NT2/D1 (cell line): ENCODE measurements at regions not wholly inside any gene's neighbourhood (a gene's known extent, or its start where the extent isn't known, plus 50 kb on each side); places are given as distances from the start of the nearest gene placed in this dataset.

Source experiments
- SUZ12 ChIP-seq: IDR thresholded peaks from 2 replicates; pipeline ENCODE4 v1.6.1; 2011; ENCODE audit not compliant: insufficient read length, insufficient read depth; ENCODE audit errors: extremely low read depth
- YY1 ChIP-seq: IDR thresholded peaks from 2 replicates; pipeline ENCODE4 v1.6.1; 2011; ENCODE audit not compliant: insufficient read length, insufficient read depth
- ZNF274 ChIP-seq: IDR thresholded peaks from 2 replicates; pipeline ENCODE4 v1.6.1; 2011; ENCODE audit warnings: mild to moderate bottlenecking, low read depth, low read length

- no peak for TF ChIP-seq SUZ12
- TF ChIP-seq ZNF274, result no peak
- no peak for TF ChIP-seq YY1
Observed at GRCh38 chr12:125343649-125344048, 278.4 kb downstream of the AACS start.
